Bronchial epithelial cell (primary cell): ENCODE measurements at regions not wholly inside any gene's neighbourhood (a gene's known extent, or its start where the extent isn't known, plus 50 kb on each side); places are given as distances from the start of the nearest gene placed in this dataset.
A peak's percentile ranks its signal among the peaks of the same experiment; 100 is the strongest.

ENCODE experiments used
- DNase-seq: peaks from one replicate; pipeline ENCODE4 v3.0.0-alpha.2; 2010; ENCODE audit warnings: low read depth
- FAIRE-seq: peaks from 2 replicates; lab custom pipeline; 2011; peaks lifted over from hg19 to GRCh38; lab: Jason Lieb, UNC
- H3K27me3 ChIP-seq: 2 replicates; pipeline ENCODE4 v1.5.1; 2011; ENCODE audit warnings: low read length; ENCODE audit not compliant: control insufficient read depth, insufficient read depth
- H3K36me3 ChIP-seq: 2 replicates; pipeline ENCODE4 v1.5.1; 2011; ENCODE audit warnings: low read length; ENCODE audit not compliant: control insufficient read depth, insufficient read depth
- H3K4me3 ChIP-seq: 2 replicates; pipeline ENCODE4 v1.5.1; 2011; ENCODE audit warnings: mild to moderate bottlenecking, low read depth, low read length, control low read depth
- CTCF ChIP-seq: IDR thresholded peaks from 2 replicates; pipeline ENCODE4 v1.5.1; 2011; ENCODE audit warnings: mild to moderate bottlenecking, moderate library complexity, low read length, control low read depth, inconsistent platforms; ENCODE audit not compliant: insufficient read depth, severe bottlenecking

DNA sequence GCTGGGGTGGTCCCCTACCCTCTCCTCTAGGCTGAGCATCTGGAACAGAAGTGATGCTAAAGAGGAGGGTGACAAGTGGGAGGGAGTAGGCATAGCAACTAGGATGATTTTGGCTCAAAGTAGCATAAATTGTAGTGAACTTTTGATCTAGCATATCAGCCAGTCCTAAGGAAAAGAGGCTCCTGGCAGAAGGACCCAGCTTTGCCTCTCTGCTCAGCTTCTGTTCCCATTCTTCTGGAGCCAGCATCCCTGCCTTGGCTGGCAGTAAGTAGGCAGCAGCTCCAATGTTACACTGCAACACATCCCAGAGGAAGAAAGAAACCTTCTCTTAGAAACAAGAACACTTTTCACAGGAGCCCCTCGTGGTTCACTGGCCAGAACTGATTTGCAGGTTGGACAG lies 487.0 kb downstream of the MTRR start:
- Histone ChIP-seq H3K36me3 (no peaks in the 10 kb centered on the region), H3K4me3 (no peak overlapping the region), H3K27me3 (no peaks in the 10 kb centered on the region)
- no peak for FAIRE-seq
- DNase-seq, result no peak
- TF ChIP-seq CTCF, result no peak

DNA sequence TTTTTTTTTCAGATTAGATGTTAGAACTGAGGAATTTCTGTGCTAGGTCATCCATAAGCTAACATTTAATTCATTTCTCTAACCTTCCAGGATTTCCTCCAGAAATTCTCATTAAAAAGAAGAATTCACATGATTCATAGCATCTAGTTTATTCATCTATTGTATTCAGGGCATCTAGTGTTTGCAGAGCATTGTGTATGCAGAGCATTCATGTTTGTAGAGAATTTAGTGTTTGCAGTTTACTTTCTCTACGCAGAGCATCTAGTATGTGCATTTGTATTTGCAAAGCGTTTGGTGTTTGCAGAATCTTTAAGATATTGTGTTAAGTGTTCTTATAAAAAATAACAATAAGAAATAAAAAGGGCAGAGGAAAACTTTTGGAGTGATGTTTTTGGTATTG lies 491.1 kb downstream of the MTRR start:
- DNase-seq (no peak), FAIRE-seq (no peak)
- no peak for TF ChIP-seq CTCF
- no peaks in the 10 kb centered on the region for H3K27me3 ChIP-seq
- no peak overlapping the region for H3K4me3 ChIP-seq
- no peaks in the 10 kb centered on the region for H3K36me3 ChIP-seq

DNA sequence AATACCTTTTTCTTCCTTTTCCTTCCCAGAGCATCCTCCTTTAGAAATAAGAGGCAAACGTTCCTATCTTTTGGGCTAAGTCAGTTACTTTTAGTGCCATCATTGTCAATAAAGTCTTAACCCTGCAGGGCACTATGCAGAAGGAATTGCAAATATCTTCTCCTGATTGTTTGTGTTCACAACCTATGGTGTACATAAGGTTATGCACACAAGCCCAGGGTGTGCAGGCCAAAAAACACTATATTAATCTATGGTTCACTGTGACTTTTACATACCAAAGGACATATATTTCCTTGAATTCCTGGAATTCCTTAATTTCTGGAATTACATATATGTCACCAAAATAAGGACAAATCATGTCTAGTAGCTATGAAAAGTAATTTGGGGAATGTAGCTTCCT lies 493.5 kb downstream of the MTRR start:
- TF ChIP-seq CTCF, result no peak
- H3K4me3 ChIP-seq, result no peak overlapping the region
- no peaks in the 10 kb centered on the region for H3K27me3 ChIP-seq
- DNase-seq, result no peak
- H3K36me3 ChIP-seq, result no peaks in the 10 kb centered on the region
- no peak for FAIRE-seq

DNA sequence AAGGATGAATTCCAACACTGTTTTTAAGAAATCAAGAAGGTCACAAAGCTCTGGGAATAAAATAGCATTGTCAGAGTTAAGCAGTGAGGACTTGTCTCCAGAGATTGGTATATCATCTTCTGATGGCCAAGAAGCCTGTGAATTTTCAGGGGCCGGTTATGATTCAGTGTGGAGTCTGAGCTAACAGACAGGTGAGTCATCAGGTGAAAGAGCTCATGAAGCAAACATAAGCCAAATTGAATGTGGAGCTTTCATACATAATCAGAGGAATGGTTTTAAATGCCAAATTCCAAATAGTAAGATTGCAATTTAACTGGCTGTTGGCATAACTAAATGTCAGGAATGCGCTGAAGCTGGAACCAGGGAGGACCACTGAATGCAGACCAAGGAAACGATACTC lies 494.2 kb downstream of the MTRR start:
- FAIRE-seq, result no peak
- Histone ChIP-seq H3K4me3 (no peak overlapping the region), H3K36me3 (no peaks in the 10 kb centered on the region), H3K27me3 (no peaks in the 10 kb centered on the region)
- no peak for TF ChIP-seq CTCF
- DNase-seq, result peak; percentile 74

DNA sequence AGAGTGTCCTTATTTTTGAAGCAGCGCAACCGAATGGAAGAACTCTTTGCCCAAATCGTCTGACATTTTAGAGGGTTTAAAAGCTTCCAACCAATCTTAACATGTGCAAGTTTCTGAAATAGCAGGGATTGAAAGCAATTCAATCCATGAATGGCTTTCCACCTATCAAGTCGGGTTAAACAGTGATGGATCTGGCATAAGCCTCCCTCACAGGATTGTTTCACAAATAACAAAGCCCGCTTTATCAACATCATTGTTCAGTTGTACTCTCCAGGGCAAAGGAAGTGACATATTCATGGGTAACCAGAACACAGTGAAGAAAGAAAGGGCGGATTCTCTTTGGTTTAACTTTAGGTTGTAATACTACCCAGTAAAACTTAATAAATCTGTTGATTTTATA lies 497.3 kb downstream of the MTRR start:
- FAIRE-seq, result no peak

More for the DNA sequence above, 497.3 kb downstream of the MTRR start:
- TF ChIP-seq CTCF, result no peak
- Histone ChIP-seq H3K4me3 (no peak overlapping the region), H3K36me3 (no peaks in the 10 kb centered on the region), H3K27me3 (no peaks in the 10 kb centered on the region)
- no peak for DNase-seq
